Common myeloid progenitor, CD34-positive (primary cell): ENCODE measurements at regions not wholly inside any gene's neighbourhood (a gene's known extent, or its start where the extent isn't known, plus 50 kb on each side); places are given as distances from the start of the nearest gene placed in this dataset.
"Not testable (repeated sequence)": the region's sequence is repeated elsewhere in the genome, so short reads cannot be mapped to it uniquely, and the experiment has no call there.

Experiments used
- CTCF ChIA-PET: fragments of 350-600 bp; sonication (Branson Sonifier 250); formaldehyde crosslinking; loops from one replicate; lab custom pipeline; 2021; ENCODE audit warnings: antibody characterized with exemption; lab: Charles Lee
- POLR2A ChIA-PET: fragments of 350-600 bp; sonication (Branson Sonifier 250); formaldehyde crosslinking; loops from one replicate; lab custom pipeline; 2021; ENCODE audit warnings: antibody characterized with exemption; lab: Charles Lee
- DNase-seq, 3 donors: peaks; one replicate each; pipeline versions ENCODE4 v3.0.0 to v3.0.0-alpha.2; 2013
- H3K27ac ChIP-seq, 2 experiments: 1 replicate in 1 of 2; 2 replicates in 1 of 2; pipeline ENCODE4 v1.7.0; 2013; ENCODE audit warnings: inconsistent platforms in 2 of 2, low read length in 2 of 2, mild to moderate bottlenecking in 2 of 2, low read depth in 1 of 2, moderate library complexity in 1 of 2; ENCODE audit not compliant: severe bottlenecking in 2 of 2, insufficient read depth in 1 of 2, poor library complexity in 1 of 2
- H3K27me3 ChIP-seq, 5 experiments: replicated peaks in 2 of 5; 1 replicate in 3 of 5; 2 replicates in 2 of 5; pipeline versions ENCODE4 v1.6.1 to v1.7.0; 2013; ENCODE audit warnings: low read length in 4 of 5, mild to moderate bottlenecking in 2 of 5, moderate library complexity in 2 of 5, inconsistent platforms in 1 of 5; ENCODE audit not compliant: insufficient read depth in 5 of 5, control insufficient read depth in 4 of 5
- H3K36me3 ChIP-seq, 4 experiments: 1 replicate in 2 of 4; 2 replicates in 2 of 4; pipeline versions ENCODE4 v1.6.1 to v1.7.0; 2013; ENCODE audit warnings: low read length in 3 of 4, control low read depth in 1 of 4, mild to moderate bottlenecking in 1 of 4; ENCODE audit not compliant: control insufficient read depth in 4 of 4, insufficient read depth in 4 of 4
- H3K4me1 ChIP-seq, 4 experiments: 1 replicate in 3 of 4; 2 replicates in 1 of 4; pipeline versions ENCODE4 v1.6.1 to v1.7.1; 2013; ENCODE audit warnings: low read length in 3 of 4, mild to moderate bottlenecking in 3 of 4, control low read depth in 1 of 4, inconsistent platforms in 1 of 4, moderate library complexity in 1 of 4; ENCODE audit not compliant: control insufficient read depth in 4 of 4, insufficient read depth in 4 of 4; ENCODE audit errors: control extremely low read depth in 1 of 4
- H3K4me3 ChIP-seq, 7 experiments: 1 replicate in 4 of 7; 2 replicates in 3 of 7; pipeline versions ENCODE4 v1.5.1 to v1.7.0; 2013; ENCODE audit warnings: mild to moderate bottlenecking in 7 of 7, low read length in 6 of 7, moderate library complexity in 6 of 7, inconsistent platforms in 2 of 7, low read depth in 2 of 7, control low read depth in 1 of 7; ENCODE audit not compliant: insufficient read depth in 4 of 7, control insufficient read depth in 1 of 7; ENCODE audit errors: extremely low read depth in 1 of 7
- H3K9me3 ChIP-seq, 5 experiments: 1 replicate in 4 of 5; 2 replicates in 1 of 5; pipeline versions ENCODE4 v1.6.1 to v1.7.1; 2013; ENCODE audit warnings: low read length in 4 of 5, mild to moderate bottlenecking in 2 of 5, inconsistent platforms in 1 of 5, low read depth in 1 of 5, moderate library complexity in 1 of 5; ENCODE audit not compliant: control insufficient read depth in 4 of 5, insufficient read depth in 2 of 5; ENCODE audit errors: control extremely low read depth in 1 of 5
- WGBS: methylation state at CpG from one replicate; pipeline ENCODE4 v1.1.5; 2013; ENCODE audit not compliant: insufficient coverage; 5-methylcytosine and 5-hydroxymethylcytosine counted together

DNA sequence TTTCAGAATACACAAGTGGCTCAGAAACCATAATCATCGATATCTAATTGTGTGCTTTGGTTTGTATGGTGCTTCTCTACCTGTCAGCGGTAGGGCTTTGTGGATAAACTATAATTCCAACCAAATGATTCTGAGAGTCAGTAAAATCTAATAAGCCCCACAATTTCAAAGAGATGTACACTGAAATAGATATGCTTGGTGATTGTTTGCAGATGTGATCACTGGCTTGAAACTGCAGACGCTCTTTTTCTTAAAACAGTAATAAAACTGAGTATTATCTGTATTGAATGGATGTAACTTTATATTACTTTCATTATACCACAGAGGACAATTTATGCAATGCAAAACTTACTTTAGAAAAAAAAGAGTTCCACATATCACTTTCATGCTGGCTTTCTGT is 198.8 kb upstream of the ANXA10 start:
- no CpG with 5 or more reads among the region's 3 CpGs for WGBS
- no peaks in the 10 kb centered on the region for H3K36me3 ChIP-seq
- H3K4me1 ChIP-seq = peaks cover 0 to 10% (median 0%) of the 10 kb centered on the region in 4 experiments
- no peak overlapping the region for H3K27ac ChIP-seq
- POLR2A ChIA-PET = no interaction called here
- H3K9me3 ChIP-seq = peaks cover 0 to 1% (median 0%) of the 10 kb centered on the region in 5 experiments
- CTCF ChIA-PET = no interaction called here
- no peaks in the 10 kb centered on the region for H3K27me3 ChIP-seq
- no peak for DNase-seq
- no peak overlapping the region for H3K4me3 ChIP-seq

DNA sequence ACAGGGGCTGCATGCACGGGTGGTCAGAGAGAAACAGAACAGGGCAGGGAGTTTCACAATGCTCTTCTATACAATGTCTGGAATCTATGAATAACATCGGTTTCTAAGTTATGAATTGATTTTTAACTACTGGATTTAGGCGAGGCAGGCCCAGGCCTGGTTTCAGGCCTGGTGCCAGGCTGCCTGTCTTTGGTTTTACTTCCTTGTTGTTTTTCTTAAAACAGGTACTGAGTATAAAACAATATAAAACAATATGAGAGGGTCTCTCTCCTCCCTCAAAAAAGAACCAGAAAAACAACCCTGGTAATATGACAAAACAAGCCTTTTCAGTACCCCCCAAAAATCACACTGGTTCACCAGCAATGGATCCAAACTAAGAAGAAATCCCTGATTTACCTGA is 196.1 kb upstream of the ANXA10 start:
- no CpG with 5 or more reads among the region's 3 CpGs for WGBS

DNA sequence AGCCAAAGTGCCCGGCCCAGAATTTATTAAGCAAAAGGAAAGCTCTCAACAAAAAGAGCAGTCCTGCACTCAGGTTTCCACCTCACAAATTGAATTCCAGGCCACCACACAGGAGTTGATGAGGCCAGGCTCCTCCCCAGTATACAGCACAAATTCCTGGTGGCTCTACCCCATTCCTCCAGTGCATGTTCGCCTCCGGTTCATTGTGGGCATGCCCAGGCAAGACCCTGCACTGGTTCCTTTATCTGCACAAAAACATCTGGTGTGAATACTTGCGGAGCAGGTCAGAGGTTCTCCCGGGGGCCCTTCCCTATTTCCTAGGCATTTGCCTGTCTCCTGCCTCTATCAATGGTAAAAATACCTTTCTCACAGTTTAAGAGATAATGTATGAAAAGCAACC is 195.2 kb upstream of the ANXA10 start:
- CTCF ChIA-PET = no interaction called here
- H3K27me3 ChIP-seq = no peaks in the 10 kb centered on the region
- POLR2A ChIA-PET = no interaction called here
- H3K36me3 ChIP-seq = no peaks in the 10 kb centered on the region
- peaks cover 0 to 10% (median 0%) of the 10 kb centered on the region in 4 experiments for H3K4me1 ChIP-seq
- peaks cover 0 to 1% (median 0%) of the 10 kb centered on the region in 5 experiments for H3K9me3 ChIP-seq
- H3K4me3 ChIP-seq = no peak overlapping the region
- no peak overlapping the region for H3K27ac ChIP-seq
- WGBS = 41% methylated on average over 4 of the region's 5 CpGs
- DNase-seq = peak in 2 of 3 donors; percentile 5 to 31

More for the DNA sequence above, 196.1 kb upstream of the ANXA10 start:
- H3K36me3 ChIP-seq, H3K9me3 ChIP-seq, H3K27ac ChIP-seq, H3K27me3 ChIP-seq, H3K4me3 ChIP-seq, DNase-seq, CTCF ChIA-PET: not testable (repeated sequence)
- POLR2A ChIA-PET = interaction anchor here (0.7 kb wide), 1 partner anchor 221 kb away, joined by 3 read pairs; no protein-coding TSS in a partner anchor
- H3K4me1 ChIP-seq = peaks cover 0 to 10% (median 0%) of the 10 kb centered on the region in 4 experiments

DNA sequence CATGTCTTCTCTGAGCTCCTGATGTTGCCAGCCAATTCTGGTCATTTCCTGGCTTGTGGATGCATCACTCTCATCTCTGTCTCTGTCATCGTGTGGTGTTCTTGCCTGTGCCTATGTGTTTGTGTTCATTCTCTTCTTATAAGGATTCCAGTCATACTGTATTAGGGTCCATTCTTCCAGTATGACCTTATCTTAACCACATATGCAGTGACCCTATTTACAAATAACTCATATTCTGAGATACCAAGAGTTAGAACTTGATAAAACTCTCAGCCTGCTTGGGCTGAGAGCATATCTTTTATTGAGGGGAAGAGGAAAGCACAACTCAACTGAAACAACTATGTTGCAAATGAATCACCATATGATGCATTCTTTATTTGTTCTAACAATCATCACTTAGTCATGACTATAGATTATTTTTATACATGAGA is 189.0 kb upstream of the ANXA10 start:
- no peaks in the 10 kb centered on the region for H3K36me3 ChIP-seq
- no peaks in the 10 kb centered on the region for H3K9me3 ChIP-seq
- no peak overlapping the region for H3K27ac ChIP-seq
- no peaks in the 10 kb centered on the region for H3K4me1 ChIP-seq
- POLR2A ChIA-PET = no interaction called here
- no peak for DNase-seq
- no CpG with 5 or more reads among the region's 1 CpG for WGBS
- H3K4me3 ChIP-seq = no peak overlapping the region
- no peaks in the 10 kb centered on the region for H3K27me3 ChIP-seq
- CTCF ChIA-PET = no interaction called here

DNA sequence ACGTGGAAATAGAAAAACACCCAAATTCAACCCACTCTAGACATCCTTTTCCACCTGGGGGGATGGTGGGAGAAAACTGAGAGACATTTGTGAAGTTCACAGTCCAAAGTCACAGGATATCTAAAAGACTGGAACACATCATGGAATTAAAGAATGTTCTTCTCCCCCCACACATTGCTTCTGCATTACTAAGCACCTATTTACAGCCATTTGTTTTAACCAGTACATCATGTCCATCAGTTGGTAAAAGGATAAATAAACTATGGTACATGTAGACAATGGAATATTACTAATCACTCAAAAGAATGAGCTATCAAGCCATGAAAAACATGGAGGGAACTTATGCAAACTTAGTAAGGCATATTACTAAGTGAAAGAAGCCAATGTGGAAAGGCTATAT is 185.5 kb upstream of the ANXA10 start:
- H3K27ac ChIP-seq = no peak overlapping the region
- H3K9me3 ChIP-seq = no peaks in the 10 kb centered on the region
- WGBS = no CpG with 5 or more reads among the region's 1 CpG
- no peaks in the 10 kb centered on the region for H3K36me3 ChIP-seq
- H3K4me3 ChIP-seq = no peak overlapping the region
- CTCF ChIA-PET = no interaction called here
- no peaks in the 10 kb centered on the region for H3K4me1 ChIP-seq
- POLR2A ChIA-PET = no interaction called here
- DNase-seq = no peak
- H3K27me3 ChIP-seq = no peaks in the 10 kb centered on the region

DNA sequence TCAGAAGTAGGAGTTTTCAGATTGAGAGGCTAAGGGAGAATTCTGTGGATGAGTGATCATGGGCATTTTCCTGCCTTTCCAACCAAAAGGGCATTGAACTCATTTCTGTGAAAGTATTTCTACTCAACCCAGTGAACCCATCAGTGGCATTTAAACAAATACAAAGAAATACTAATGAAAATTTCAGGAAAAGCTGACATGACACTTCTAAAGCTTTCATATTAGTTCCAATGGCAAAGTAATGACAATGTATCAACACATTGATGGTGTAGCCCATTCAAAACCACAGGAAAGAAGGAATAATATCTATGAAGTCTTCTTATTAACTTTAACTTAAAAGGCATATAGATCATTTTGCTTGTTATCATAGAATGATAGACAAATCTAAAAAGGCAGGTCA is 183.5 kb upstream of the ANXA10 start:
- Histone ChIP-seq H3K36me3 (no peaks in the 10 kb centered on the region), H3K4me1 (no peaks in the 10 kb centered on the region), H3K27me3 (no peaks in the 10 kb centered on the region), H3K27ac (no peak overlapping the region), H3K4me3 (no peak overlapping the region), H3K9me3 (no peaks in the 10 kb centered on the region)
- DNase-seq = no peak
- POLR2A ChIA-PET = interaction anchor here (0.6 kb wide), 1 partner anchor 23 kb away, joined by 3 read pairs; no protein-coding TSS in a partner anchor
- CTCF ChIA-PET = no interaction called here

DNA sequence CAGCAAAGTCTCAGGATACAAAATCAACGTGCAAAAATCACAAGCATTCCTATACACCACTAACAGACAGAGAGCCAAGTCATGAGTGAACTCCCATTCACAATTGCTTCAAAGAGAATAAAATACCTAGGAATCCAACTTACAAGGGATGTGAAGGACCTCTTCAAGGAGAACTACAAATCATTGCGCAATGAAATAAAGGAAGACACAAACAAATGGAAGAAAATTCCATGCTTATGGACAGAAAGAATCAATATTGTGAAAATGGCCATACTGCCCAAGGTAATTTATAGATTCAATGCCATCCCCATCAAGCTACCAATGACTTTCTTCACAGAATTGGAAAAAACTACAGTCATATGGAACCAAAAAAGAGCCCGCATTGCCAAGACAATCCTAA is 179.8 kb upstream of the ANXA10 start:
- H3K4me1 ChIP-seq, H3K27ac ChIP-seq, CTCF ChIA-PET, DNase-seq, H3K9me3 ChIP-seq, POLR2A ChIA-PET, H3K27me3 ChIP-seq, H3K4me3 ChIP-seq, H3K36me3 ChIP-seq: not testable (repeated sequence)
- WGBS = 100% methylated on average over 2 of the region's 3 CpGs
